Right lobe of liver (tissue), 4 donors: ENCODE measurements at regions not wholly inside any gene's neighbourhood (a gene's known extent, or its start where the extent isn't known, plus 50 kb on each side); places are given as distances from the start of the nearest gene placed in this dataset.

Experiments used
- CTCF ChIP-seq, 4 donors: fragments of 200-600 bp in 3 of 4; fragments of 450-650 bp in 1 of 4; IDR thresholded peaks; one replicate each; pipeline versions ENCODE4 v1.5.1 to v1.8.0; 2016 to 2022; ENCODE audit warnings: antibody characterized with exemption in 4 of 4, mild to moderate bottlenecking in 2 of 4
- POLR2A ChIP-seq: fragments of 450-650 bp; IDR thresholded peaks from one replicate; pipeline ENCODE4 v1.6.1; 2017; ENCODE audit warnings: antibody characterized with exemption, mild to moderate bottlenecking
- donor health status: DM: no; HTN: no; CAD: no.
- donor health status: DM: no; HTN: no; CAD: no.
- donor health status: DM: no; HTN: yes; CAD: no.

GRCh38 chr3:25899352-25900101 lies 109.6 kb downstream of the OXSM start:
- no peak for TF ChIP-seq CTCF (IDR thresholded peaks at IDR 0.05)
- TF ChIP-seq POLR2A = no peak
